PC-9 (cell line): ENCODE measurements at regions not wholly inside any gene's neighbourhood (a gene's known extent, or its start where the extent isn't known, plus 50 kb on each side); places are given as distances from the start of the nearest gene placed in this dataset.

ENCODE experiments used
- BruUV-seq: library from RNA; stranded (reverse); fragments of 400-500 nt; replicated peaks from 2 replicates; lab custom pipeline; 2021; lab: Mats Ljungman, UMichigan
- CTCF ChIA-PET: fragments of 300-600 bp; sonication (Branson Sonifier 250); formaldehyde crosslinking; loops from one replicate; lab custom pipeline; 2022; ENCODE audit warnings: antibody characterized with exemption; lab: Charles Lee
- POLR2A ChIA-PET: fragments of 300-600 bp; sonication (Branson Sonifier 250); formaldehyde crosslinking; loops from one replicate; lab custom pipeline; 2022; ENCODE audit warnings: antibody characterized with exemption; ENCODE audit not compliant: unreplicated experiment; lab: Charles Lee
- DNase-seq, 2 experiments: peaks; one replicate each; pipeline versions ENCODE4 v3.0.0 to v3.0.0-alpha.2; 2015 to 2022; ENCODE audit warnings: mixed read lengths in 1 of 2
- H2AFZ ChIP-seq: fragments of 200-600 bp; sonication (generic); 2 replicates; pipeline ENCODE4 v1.8.1; 2017; ENCODE audit warnings: antibody characterized with exemption
- H3F3A ChIP-seq: fragments of 200-600 bp; sonication (generic); 2 replicates; pipeline ENCODE4 v1.8.1; 2017; ENCODE audit warnings: antibody characterized with exemption, mild to moderate bottlenecking, low read depth; ENCODE audit not compliant: insufficient read depth
- H3K27ac ChIP-seq: fragments of 200-600 bp; sonication (generic); 2 replicates; pipeline ENCODE4 v1.6.1; 2016; ENCODE audit warnings: mixed run types
- H3K27me3 ChIP-seq: fragments of 200-600 bp; sonication (generic); 2 replicates; pipeline ENCODE4 v1.6.1; 2016; ENCODE audit warnings: low read depth, mixed run types; ENCODE audit not compliant: insufficient read depth
- H3K36me3 ChIP-seq: fragments of 200-600 bp; sonication (generic); 2 replicates; pipeline ENCODE4 v1.6.1; 2016; ENCODE audit warnings: low read depth, mixed run types
- H3K4me1 ChIP-seq: fragments of 200-600 bp; sonication (generic); replicated peaks from 2 replicates; pipeline ENCODE4 v1.6.1; 2016; ENCODE audit warnings: mixed run types; ENCODE audit not compliant: insufficient read depth
- H3K4me2 ChIP-seq: fragments of 200-600 bp; sonication (generic); 2 replicates; pipeline ENCODE4 v1.6.1; 2017; ENCODE audit warnings: mixed run types
- H3K4me3 ChIP-seq: fragments of 200-600 bp; sonication (generic); 2 replicates; pipeline ENCODE4 v1.6.1; 2016; ENCODE audit warnings: mixed run types
- H3K79me2 ChIP-seq: fragments of 200-600 bp; sonication (generic); 2 replicates; pipeline ENCODE4 v1.6.1; 2017; ENCODE audit warnings: low read depth, mixed run types
- H3K9me2 ChIP-seq: fragments of 200-600 bp; sonication (generic); 2 replicates; pipeline ENCODE4 v1.8.1; 2017; ENCODE audit warnings: mild to moderate bottlenecking; ENCODE audit not compliant: insufficient read depth
- H3K9me3 ChIP-seq: fragments of 200-600 bp; sonication (generic); 2 replicates; pipeline ENCODE4 v1.8.1; 2016; ENCODE audit warnings: low read depth; ENCODE audit not compliant: insufficient read depth
- H4K20me1 ChIP-seq: fragments of 200-600 bp; sonication (generic); 2 replicates; pipeline ENCODE4 v1.8.1; 2017; ENCODE audit not compliant: insufficient read depth
- EZH2 ChIP-seq: fragments of 200-600 bp; sonication (generic); IDR thresholded peaks from 2 replicates; pipeline ENCODE4 v1.8.0; 2017; ENCODE audit warnings: antibody characterized with exemption, low read depth
- intact Hi-C: fragments of 100-400 bp; cut with micrococcal nuclease; formaldehyde crosslinking; loops from one replicate; pipeline ENCODE4 v1.10.0; 2022; ENCODE audit not compliant: unreplicated experiment
- TF ChIP-seq, protein P1 (sequence below): fragments of 200-600 bp; sonication (generic); conservative IDR thresholded peaks from 2 replicates; pipeline ENCODE4 v1.6.1; 2017; ENCODE audit warnings: mixed run types, antibody characterized with exemption, mild to moderate bottlenecking, moderate library complexity

DNA sequence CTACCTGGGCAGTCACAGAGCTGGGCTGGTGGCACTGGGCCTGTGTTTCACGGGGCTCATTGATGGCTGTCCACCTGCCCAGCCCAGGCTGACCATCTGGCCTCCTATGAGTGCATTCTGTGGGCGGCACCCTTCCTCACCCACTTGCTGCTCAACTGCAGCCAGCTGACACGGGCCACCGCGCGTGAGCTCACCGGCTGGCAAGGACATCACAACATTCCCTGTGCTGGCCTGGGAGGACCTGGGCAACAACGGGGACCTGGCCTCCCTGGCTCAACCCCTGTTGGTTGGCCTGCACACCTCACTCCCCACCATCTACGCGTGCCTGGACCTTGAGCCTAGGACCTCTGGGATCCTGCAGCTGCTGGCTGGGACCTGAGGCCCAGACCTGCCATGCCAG is 98.2 kb upstream of the DTNA start:
- Histone ChIP-seq H3K9me3 (no peaks in the 10 kb centered on the region), H3K9me2 (no peaks in the 10 kb centered on the region), H3K79me2 (no peaks in the 10 kb centered on the region), H3K27ac (no peak overlapping the region), H3F3A (no peaks in the 10 kb centered on the region), H3K36me3 (no peaks in the 10 kb centered on the region), H2AFZ (no peak overlapping the region), H3K4me3 (no peak overlapping the region), H4K20me1 (no peaks in the 10 kb centered on the region), H3K4me1 (no peaks in the 10 kb centered on the region), H3K27me3 (no peaks in the 10 kb centered on the region), H3K4me2 (no peak overlapping the region)
- intact Hi-C loops: no loop called here
- no peak for TF ChIP-seq EZH2
- TF ChIP-seq, protein P1, sequence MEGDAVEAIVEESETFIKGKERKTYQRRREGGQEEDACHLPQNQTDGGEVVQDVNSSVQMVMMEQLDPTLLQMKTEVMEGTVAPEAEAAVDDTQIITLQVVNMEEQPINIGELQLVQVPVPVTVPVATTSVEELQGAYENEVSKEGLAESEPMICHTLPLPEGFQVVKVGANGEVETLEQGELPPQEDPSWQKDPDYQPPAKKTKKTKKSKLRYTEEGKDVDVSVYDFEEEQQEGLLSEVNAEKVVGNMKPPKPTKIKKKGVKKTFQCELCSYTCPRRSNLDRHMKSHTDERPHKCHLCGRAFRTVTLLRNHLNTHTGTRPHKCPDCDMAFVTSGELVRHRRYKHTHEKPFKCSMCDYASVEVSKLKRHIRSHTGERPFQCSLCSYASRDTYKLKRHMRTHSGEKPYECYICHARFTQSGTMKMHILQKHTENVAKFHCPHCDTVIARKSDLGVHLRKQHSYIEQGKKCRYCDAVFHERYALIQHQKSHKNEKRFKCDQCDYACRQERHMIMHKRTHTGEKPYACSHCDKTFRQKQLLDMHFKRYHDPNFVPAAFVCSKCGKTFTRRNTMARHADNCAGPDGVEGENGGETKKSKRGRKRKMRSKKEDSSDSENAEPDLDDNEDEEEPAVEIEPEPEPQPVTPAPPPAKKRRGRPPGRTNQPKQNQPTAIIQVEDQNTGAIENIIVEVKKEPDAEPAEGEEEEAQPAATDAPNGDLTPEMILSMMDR: no peak
- ChIA-PET CTCF (no interaction called here), POLR2A (no interaction called here)
- DNase-seq: no peak
- BruUV-seq: no TSS peak

DNA sequence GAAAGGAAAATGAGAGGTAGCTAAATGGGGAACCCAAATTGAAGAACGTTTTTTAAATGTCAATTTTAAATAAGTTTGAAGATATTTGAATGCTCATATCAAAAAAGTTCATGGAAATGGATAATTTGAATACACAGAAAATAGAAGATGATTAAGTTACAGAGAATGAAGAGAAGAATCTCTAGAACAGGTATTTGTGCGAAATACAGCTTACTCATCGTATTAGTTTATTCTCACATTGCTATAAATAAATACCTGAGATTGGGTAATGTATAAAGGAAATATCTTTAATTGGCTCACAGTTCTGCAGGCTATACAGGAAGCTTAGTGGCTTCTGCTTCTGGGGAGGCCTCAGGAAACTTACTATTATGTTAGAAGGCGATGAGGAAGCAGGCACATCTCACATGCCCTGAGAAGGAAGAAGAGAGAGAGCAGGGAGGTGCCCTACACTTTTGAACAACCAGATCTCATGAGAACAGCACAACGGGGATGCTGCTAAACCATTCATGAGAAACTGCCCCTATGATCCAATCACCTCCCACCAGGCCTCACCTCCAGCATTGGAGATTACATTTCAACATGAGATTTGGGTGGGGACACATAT is 89.7 kb upstream of the DTNA start:
- TF ChIP-seq, protein P1: no peak
- no peak for TF ChIP-seq EZH2
- Histone ChIP-seq H3K9me2 (no peaks in the 10 kb centered on the region), H3F3A (no peaks in the 10 kb centered on the region), H3K9me3 (no peaks in the 10 kb centered on the region), H3K4me1 (no peaks in the 10 kb centered on the region), H3K36me3 (no peaks in the 10 kb centered on the region), H3K79me2 (no peaks in the 10 kb centered on the region), H3K4me3 (no peak overlapping the region), H4K20me1 (no peaks in the 10 kb centered on the region), H3K4me2 (no peak overlapping the region), H3K27ac (no peak overlapping the region), H2AFZ (no peak overlapping the region), H3K27me3 (no peaks in the 10 kb centered on the region)
- intact Hi-C loops: no loop called here
- ChIA-PET CTCF (interaction anchor here (0.6 kb wide), 1 partner anchor 296 kb away, joined by 3 read pairs; no protein-coding TSS in a partner anchor), POLR2A (no interaction called here)
- no TSS peak for BruUV-seq
- DNase-seq: no peak

DNA sequence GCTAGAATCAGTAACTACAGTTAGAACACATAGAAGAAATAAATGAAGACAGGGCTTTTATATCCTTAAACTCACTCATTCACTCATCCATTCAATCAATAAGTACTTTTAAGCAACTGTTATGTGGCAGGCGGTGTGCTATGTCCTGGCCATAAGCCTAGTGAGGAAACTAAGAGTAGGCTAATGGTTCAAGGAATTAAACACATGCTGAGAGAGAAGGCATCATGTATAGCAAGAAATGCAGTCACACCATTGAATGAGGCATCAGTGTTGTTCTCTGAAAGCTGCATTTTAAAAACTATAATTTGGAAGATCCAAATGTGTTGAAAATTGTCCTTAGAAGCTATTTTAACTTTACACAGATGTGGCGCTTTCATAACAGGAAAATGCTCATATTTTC is 86.5 kb upstream of the DTNA start:
- Histone ChIP-seq H4K20me1 (no peaks in the 10 kb centered on the region), H3K4me1 (no peaks in the 10 kb centered on the region), H3F3A (no peaks in the 10 kb centered on the region), H3K4me2 (no peak overlapping the region), H3K9me3 (no peaks in the 10 kb centered on the region), H3K27me3 (no peaks in the 10 kb centered on the region), H3K9me2 (no peaks in the 10 kb centered on the region), H3K79me2 (no peaks in the 10 kb centered on the region), H3K36me3 (no peaks in the 10 kb centered on the region), H3K4me3 (no peak overlapping the region), H2AFZ (no peak overlapping the region), H3K27ac (no peak overlapping the region)
- CTCF ChIA-PET: no interaction called here
- DNase-seq: no peak
- TF ChIP-seq, protein P1: no peak
- no peak for TF ChIP-seq EZH2
- intact Hi-C loops: no loop called here
- POLR2A ChIA-PET: no interaction called here
- BruUV-seq: no TSS peak
